ENCODE measurements at regions not wholly inside any gene's neighbourhood (a gene's known extent, or its start where the extent isn't known, plus 50 kb on each side); places are given as distances from the start of the nearest gene placed in this dataset.

GRCh38 chr5:58069016-58069705, 390.7 kb downstream of the PLK2 start:
- TF ChIP-seq CTCF (conservative IDR thresholded peaks at IDR 0.05; ENCODE audit: low read depth, low read length): no peak
- TF ChIP-seq EZH2 (IDR thresholded peaks at IDR 0.05; ENCODE audit: borderline replicate concordance, low read depth, low read length, poor library complexity, severe bottlenecking): no peak
